COLO829 (cell line): ENCODE measurements at regions not wholly inside any gene's neighbourhood (a gene's known extent, or its start where the extent isn't known, plus 50 kb on each side); places are given as distances from the start of the nearest gene placed in this dataset.

Experiments used
- DNase-seq: peaks from one replicate; pipeline ENCODE4 v3.0.0; 2012; ENCODE audit warnings: low spot score

DNA sequence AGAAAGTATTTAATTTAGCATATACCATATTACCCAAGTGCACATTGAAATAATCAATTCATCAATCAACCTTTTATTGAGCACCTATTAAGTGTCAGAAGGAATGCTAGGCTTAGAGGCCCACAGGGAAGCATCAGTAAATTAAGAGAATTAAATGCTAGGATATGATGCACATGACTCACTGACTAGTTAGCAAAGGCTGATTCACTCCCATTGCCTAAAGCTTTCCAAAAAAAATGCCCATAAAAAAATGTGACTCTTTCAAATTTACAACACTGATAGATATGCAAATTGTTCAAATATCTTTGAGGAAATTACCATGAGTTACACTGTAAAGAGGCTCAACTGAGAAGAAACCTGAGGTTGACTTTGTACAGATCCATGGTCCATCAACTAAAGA is 883.3 kb downstream of the CDH11 start:
- DNase-seq, result peak; percentile 5

DNA sequence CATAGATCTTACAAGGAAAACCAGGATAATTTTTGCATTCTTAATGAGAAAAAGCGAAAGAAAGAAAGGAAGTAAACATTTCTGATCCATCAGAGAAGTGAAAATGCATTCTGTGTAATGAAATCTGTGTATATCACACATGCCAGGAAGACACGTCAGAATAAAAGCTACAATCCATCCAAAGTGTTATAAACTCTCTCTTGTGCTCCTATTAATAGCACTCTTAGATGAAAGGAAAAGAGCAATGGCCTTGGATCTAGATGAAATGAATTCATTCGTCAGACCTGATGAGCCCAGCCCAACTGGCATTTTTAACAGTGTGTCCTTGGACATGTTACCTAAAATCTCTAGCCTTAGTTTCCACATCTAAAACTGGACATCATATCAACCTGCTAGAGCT is 885.5 kb downstream of the CDH11 start:
- DNase-seq, result no peak

DNA sequence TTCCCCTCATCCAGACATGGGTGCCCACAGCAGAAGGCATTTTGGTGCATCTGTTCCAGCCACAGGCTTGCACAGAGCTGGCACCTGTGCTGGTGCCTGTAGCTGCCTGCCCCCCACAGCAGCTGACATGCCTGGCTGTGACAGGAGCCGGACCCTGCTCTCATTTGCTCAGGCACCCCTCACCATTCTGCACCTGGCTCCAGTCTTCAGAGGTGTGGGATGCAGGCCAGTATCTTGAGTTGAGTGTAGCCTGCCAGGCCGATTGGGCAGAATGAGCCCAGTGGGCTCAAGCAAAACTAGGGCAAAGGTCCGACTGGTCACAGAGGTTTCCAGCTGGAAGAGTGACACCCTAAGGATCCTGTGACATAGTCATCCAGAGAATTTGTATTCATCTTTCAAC is 887.7 kb downstream of the CDH11 start:
- DNase-seq, result no peak

DNA sequence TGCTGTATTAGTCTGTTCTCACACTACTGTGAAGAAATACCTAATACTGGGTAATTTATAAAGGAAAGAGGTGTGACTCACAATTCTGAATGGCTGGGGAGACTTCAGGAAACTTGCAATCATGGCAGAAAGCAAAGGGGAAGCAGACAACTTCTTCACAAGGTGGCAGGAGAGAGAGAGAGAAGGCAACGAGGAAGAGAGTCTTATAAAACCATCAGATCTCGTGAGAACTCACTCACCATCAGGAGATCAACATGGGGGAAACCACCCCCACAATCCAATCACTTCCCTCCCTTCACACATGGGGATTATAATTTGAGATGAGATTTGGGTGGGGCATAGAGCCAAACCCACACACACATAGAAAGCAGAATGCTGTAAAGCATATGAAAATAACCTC is 896.2 kb downstream of the CDH11 start:
- no peak for DNase-seq

DNA sequence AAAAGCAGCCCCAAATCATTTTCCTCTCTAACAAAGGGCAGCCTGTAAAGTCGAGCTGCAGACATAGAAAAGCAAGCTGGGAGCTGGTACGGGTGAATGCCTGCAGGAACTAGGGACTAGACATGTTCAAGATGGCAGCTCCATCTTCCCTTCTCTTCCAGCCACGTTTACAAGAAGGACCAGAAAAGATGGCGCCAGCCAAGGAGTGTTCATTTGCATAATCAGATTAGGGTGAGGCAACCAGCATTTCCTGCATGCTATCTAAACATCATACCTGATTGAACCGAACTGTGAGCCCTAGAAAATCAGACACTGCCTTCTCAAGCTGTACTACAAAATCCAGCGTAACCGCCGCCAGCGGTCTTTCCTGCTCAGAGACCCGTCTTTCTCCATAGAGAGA is 896.8 kb downstream of the CDH11 start:
- no peak for DNase-seq

DNA sequence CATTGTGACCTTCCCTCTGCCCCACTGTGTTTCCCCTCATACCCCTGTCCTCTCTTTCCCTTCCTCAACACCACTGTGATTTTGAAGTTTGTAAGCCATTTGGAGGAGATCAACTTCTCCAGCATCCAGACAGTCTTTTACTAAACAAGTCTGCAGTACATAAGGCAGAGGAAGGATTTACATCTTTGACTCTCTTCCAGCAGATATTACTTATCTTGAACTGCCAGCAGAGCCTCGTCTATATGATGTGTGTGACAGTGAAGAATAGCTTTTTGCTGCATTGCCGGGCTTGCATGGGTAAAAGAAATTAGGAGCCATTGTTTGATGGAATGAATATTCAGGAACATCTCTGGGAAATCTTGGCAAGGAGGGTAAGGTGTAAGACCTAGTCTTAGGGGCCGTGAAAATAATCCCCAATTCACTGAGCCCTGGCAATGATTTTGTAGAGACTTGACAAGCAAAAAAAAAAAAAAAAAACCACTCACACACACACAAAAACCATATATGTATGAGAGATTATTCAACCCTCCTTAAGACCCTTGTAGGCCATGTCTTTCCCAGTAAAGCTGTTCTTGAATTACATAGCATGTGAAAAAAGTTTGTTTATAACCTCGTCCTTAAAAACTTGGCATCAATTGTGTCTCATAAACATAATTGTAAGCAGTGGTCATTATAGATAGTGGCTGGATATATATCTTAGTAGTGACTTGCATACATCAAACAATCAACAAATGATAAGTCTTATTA is 903.9 kb downstream of the CDH11 start:
- DNase-seq, result no peak

DNA sequence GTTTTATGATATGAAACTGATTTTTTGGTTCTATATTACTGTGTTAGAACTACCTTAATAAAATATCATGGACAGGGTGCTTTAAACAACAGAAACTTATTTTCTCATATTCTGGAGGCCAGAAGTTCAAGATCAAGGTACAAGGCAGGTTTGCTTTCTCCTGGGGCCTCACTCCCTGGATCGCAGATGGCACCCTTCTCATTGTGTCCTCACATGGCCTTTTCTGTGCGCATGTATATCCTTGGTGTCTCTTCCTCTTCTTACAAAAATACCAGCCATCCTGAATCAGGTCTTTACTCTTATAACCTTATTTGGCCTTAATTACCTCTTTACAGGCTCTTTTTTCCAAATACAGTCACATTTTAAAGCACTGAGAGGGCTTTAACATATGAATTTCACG is 906.1 kb downstream of the CDH11 start:
- DNase-seq, result no peak

DNA sequence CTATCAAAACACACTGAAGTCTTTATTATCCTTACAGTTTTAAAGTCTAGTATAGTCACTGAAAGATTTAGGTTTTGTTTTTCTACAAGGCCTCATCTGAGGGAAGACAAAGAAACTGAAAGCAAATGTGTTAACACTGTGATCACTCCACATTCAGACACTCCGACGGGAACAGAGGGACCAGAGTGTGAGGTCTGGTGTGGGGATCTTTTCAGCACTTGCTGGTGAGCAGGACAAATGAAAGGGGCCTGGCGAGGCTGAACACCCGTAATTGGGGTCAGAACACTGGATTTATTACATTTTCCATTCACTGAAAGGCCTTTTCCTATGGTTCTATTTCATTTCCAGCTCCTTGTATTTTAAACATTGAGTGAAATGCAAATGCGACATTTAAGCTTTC is 910.5 kb downstream of the CDH11 start:
- no peak for DNase-seq

DNA sequence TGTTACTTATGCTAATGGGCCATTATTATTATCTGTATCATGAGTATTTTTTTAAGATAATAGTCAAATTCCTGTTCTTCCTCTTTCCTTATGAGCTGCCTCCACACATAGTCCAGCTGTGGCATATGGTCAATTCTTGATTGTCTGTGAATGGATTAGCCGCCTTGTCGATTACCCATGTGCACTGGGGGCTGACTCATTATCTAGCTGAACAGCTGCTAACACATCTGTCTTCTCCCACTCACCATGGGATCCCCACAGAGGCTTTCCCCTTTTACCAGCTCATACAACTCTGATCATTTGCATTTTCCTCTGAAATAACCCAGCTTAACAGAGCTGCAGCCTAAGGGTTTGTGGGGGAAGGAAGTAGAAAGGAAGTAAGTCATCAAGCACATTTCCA is 915.0 kb downstream of the CDH11 start:
- peak; percentile 1 for DNase-seq

DNA sequence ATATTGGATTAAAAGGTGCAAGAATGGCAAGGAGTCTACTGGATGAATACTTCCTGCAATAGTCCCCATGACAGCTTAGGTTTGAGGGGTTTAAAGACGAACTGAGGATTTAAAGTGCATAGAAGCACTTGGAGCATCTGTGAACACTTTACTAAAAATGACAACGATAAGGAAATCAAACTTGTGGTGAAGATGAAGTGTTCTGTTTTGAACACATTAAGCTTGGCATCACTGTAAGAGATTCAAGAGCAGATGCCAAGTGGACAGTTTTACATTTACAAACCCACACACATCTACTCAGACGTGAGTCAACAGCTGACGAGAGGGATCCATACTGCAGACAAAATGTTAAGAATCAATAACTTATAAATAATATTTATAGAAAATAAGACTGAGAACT is 918.7 kb downstream of the CDH11 start:
- no peak for DNase-seq

DNA sequence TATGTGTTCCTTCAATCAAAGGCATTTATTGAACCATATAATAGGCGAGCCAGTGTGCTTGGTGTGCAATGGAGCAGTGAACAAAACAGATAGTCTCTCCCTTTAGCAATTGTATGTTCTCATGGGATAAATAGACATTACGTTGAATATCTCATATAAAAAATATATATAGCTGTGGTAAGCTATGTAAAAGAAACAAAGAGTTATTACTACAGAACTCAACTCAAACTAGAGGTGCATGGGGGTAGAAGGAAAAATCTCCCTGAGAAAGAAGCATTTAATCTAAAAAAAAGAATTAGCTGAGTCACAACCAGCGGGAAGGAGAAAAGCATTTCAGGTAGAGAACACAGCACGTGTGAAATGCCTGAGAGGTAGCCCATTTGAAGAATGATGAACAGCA is 919.3 kb downstream of the CDH11 start:
- DNase-seq, result no peak

DNA sequence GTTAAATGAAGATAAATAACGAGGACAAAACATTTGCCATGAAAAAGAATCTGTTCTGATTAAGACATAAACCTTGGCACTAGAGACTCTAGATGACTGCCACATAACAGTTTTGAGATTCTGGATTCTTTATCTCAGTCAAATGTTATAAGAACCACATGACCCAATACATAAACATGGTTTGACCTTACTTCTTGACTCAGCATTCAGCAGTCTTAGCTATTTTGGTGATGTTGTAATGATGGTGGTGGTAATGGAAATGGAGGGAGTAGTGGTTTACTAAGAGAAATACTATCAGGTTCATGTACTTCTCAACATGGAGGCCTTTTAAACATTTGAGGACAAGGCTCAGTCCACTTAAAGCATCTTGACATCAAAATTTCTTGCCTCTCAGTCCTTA is 925.4 kb downstream of the CDH11 start:
- no peak for DNase-seq

DNA sequence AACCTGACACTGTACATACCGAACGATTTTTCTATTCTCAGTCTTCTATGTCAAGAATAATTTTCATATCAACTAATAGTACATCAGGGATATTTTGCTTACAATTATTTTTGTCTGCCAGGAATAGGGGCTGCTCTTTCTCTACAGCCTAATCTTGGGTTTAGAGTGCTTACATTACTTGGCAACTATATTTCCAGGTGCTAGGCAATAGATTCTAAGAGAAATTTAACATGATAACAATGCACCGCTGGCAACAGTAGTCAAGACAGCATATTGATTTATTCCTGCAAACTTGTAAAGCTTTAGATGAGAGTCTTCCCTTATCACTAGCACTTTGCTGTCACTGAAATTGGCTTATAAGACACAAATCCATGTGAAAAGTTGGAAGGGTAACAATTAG is 935.9 kb downstream of the CDH11 start:
- DNase-seq, result no peak

DNA sequence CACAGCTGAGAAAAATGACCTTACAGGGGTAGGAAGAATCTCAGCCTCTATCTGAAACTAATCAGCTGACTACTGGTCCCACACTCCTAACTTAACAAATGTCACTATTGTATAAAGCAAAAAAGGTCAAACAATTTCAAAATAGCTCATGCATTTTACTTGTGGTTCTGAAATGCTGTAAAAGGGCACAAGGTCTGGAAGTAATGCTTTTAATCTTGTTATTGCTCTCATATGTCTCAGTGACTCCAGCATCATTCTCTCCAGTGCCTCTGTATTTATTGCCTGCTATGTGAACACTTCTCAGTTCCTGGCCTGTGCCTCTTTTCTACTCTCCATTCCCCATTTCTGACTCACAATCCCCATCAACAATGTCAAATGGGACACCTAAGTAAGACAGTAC is 937.7 kb downstream of the CDH11 start:
- DNase-seq, result no peak

DNA sequence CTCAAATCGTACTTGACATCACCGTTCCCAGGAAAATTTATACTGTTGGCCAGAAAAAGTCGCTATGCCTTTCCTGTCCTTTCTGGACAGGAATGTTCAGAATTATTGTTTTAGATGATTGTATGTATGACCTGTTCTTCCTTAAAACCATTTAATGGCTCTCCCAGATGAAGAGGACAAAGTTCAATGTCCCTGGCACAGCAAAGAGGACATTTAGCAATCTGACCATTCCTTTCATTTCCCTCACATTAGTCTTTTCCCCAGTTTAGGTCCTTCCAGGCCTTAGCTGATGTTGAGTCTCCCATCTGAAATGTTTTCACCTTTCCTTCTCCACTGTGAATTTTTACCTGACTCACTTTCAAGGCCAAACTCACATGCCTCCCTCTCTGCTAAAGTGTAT is 938.9 kb downstream of the CDH11 start:
- DNase-seq, result no peak

DNA sequence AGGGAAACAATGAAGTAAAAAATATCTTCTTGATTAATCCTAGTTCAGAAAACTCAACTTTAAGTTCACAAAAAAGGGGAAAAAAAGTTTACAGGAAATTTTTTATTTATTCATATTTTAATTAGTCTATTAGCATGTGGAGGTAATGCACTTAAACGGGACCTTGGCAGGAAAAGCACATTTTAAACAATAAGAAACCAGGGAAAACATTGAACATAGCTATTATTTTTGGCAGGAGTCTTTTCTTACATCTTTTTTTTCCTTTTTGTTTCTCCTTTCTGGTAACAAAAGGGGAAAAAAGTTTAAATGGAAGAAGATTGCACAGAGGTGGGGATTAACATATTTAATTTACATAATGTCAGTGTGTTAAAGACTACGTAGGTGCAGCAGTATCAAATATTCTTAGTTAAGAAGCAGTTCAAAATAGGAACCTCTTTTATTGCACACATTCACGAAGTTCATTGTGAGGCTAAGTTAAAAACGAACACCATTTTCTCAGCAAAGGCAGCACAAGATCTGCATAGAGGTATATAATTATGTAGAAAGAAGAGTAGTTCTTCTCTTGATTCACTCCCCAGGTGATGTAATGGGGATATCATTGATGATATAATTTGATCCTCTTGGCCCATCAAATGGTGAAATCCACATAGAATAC is 940.5 kb downstream of the CDH11 start:
- DNase-seq, result no peak

DNA sequence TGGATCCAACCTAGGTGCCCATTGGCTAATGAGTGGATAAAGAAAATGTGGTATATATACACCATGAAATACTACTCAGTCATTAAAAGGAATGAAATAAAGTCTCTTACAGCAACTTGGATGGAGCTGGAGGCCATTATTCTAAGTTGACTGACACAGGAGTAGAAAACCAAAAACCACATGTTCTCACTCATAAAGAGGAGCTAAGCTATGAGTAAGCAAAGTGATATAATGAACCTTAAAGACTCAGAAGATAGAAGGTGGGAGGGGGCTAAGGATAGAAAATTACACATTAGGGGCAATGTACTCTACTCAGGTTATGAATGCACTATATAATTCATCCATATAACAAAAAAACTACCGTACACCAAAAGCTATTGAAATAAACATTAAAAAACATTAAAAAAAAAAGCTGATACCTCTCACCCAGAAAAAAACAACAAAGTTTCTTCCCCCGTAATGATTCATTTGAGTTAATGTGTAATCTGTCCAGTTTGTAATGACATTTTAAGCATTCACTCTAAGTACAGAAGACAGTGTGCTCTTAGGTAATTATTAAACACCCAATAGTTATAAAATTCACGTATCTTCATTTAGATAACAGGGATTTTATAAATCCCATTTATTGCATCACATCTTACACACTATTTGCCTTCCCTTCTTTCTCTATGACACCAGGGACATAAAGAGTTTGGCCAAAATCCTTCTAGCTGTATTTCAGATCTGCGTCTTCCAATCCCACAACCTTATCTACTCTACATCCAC is 941.5 kb downstream of the CDH11 start:
- DNase-seq, result no peak

DNA sequence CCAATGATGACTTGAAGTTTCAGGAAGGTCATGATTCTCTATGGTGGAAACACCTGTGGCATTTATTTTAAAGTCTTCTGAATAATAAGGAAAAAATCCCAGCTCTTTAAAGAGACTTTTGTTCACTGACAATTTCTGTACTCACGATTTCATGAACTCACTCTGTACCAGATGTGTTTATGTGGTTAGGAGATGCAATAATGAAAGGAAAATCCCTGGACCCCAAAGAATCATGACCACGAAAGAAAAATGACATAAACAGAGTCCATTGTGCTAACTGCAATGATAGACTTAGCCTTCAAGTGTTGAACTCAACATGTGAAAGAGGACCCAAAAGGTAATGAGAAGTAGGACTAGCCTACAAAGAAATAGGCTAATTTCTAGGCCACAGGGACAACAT is 947.5 kb downstream of the CDH11 start:
- no peak for DNase-seq

DNA sequence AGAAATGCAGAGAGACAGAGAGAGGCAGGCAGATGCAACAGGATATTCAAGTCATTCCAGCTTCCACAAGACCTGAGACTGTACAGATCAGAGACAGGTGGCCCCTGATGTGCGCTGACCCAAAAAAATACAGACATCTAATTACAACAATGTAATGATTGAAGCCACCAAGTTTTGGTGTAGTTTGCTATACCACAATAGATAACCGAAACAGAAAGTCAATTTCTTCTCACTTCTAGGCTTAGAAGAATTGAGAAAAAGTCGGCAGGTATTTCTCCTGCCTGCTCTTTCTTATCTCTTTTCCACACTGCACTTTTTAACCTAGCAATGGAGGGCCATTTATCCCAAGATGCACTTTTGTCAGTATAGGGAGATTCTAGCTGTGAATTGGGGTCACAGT is 949.2 kb downstream of the CDH11 start:
- no peak for DNase-seq

DNA sequence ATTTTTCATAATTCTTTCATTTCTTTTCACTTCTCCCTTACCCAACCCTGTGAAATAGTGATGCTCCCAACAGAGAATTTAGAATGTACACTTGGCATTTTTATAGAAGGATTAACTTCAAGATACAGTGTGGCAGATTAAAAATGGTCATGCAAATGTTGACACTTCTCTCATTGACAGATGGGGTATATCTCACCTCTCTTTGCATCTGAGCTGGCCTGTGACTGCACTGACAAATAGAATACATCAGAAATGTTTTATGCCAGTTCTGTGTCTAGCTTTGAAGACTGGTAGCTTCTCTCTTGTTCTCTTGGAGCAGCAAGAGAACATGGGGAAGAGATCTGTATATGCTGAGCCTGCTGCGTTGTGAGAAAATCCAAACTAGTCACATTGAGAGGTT is 949.6 kb downstream of the CDH11 start:
- DNase-seq, result no peak

DNA sequence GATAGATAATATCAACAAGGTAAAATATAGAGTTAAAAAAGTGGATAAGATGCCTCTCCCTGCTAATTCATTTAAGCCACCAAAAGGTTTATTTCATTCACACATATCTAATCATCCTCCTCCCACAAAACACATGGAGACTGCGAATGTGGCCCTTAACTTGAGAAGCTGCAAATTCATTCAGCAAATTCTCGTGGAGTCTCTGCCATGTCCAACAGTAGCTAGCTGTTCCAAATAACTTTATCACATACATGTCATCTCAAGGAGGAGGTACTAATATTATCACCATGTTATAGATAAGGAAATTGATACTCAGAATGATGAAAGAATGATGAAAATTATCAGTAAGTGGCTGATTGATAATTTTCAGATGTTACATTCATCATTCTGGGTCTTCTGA is 950.2 kb downstream of the CDH11 start:
- no peak for DNase-seq

DNA sequence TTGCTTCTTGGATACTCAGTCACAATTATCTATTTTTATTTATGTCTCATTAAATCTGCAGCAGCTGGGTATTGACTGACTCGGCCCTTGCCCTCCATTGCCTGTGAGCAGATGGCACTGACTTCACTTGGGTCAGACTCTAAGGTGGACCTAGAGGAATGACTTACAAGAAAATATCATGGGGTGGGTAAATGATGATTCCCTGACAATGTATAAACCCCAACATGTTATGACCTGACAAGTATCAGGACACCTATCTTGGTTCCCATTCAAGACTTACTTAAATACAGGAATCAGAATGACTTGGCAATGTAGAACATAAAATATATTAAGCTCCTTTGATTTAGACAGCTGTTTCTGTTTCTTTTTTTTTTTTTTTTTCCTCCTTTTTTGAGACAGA is 953.5 kb downstream of the CDH11 start:
- DNase-seq, result no peak

DNA sequence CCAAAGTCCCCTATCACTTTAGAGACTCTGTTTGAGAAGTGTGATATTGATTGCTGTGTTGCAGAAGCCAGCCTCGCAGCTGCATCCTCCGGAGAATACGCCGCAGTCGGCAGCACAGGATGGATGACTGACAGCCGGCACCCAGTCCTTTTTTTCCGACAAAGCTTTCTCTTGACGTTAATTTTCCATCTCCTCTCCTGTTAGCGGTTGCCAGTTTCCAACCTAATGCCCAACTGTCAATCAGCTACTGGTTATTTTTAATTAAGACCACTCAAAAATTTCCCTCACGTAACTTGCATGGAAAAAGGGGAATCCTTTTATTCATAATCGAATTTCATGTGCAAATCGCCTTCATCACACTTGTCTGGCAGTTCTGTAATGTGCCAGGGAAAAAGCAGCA is 953.9 kb downstream of the CDH11 start:
- no peak for DNase-seq
